HL-60 (cell line): ENCODE measurements at regions not wholly inside any gene's neighbourhood (a gene's known extent, or its start where the extent isn't known, plus 50 kb on each side); places are given as distances from the start of the nearest gene placed in this dataset.

Source experiments
- TF ChIP-seq, protein P1 (sequence below): IDR thresholded peaks from 2 replicates; pipeline ENCODE4 v1.6.1; 2012; ENCODE audit warnings: low read depth; ENCODE audit not compliant: insufficient replicate concordance
- TF ChIP-seq, protein P2 (sequence below): IDR thresholded peaks from one replicate; pipeline ENCODE4 v1.5.1; 2011; ENCODE audit warnings: low read length, control low read depth, inconsistent platforms; ENCODE audit not compliant: insufficient read depth

DNA sequence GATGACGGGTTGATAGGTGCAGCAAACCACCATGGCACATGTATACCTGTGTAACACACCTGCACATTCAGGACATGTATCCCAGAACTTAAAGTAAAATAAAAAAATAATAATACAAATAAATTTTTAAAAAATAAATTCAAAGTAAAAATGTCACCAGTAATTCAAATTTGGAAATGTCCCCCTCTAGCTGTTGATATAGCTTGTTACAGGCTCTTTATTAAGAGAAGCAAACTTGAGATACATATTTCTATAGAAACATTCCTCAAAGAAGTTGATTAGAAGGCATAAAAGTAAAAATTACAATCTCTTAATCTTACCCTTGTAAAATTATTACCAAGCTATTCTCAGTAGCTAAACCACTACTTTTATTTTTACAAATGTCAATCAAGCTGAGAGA lies 1397.0 kb downstream of the FAM133A start:
- TF ChIP-seq, protein P1, sequence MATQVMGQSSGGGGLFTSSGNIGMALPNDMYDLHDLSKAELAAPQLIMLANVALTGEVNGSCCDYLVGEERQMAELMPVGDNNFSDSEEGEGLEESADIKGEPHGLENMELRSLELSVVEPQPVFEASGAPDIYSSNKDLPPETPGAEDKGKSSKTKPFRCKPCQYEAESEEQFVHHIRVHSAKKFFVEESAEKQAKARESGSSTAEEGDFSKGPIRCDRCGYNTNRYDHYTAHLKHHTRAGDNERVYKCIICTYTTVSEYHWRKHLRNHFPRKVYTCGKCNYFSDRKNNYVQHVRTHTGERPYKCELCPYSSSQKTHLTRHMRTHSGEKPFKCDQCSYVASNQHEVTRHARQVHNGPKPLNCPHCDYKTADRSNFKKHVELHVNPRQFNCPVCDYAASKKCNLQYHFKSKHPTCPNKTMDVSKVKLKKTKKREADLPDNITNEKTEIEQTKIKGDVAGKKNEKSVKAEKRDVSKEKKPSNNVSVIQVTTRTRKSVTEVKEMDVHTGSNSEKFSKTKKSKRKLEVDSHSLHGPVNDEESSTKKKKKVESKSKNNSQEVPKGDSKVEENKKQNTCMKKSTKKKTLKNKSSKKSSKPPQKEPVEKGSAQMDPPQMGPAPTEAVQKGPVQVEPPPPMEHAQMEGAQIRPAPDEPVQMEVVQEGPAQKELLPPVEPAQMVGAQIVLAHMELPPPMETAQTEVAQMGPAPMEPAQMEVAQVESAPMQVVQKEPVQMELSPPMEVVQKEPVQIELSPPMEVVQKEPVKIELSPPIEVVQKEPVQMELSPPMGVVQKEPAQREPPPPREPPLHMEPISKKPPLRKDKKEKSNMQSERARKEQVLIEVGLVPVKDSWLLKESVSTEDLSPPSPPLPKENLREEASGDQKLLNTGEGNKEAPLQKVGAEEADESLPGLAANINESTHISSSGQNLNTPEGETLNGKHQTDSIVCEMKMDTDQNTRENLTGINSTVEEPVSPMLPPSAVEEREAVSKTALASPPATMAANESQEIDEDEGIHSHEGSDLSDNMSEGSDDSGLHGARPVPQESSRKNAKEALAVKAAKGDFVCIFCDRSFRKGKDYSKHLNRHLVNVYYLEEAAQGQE = no peak
- TF ChIP-seq, protein P2, sequence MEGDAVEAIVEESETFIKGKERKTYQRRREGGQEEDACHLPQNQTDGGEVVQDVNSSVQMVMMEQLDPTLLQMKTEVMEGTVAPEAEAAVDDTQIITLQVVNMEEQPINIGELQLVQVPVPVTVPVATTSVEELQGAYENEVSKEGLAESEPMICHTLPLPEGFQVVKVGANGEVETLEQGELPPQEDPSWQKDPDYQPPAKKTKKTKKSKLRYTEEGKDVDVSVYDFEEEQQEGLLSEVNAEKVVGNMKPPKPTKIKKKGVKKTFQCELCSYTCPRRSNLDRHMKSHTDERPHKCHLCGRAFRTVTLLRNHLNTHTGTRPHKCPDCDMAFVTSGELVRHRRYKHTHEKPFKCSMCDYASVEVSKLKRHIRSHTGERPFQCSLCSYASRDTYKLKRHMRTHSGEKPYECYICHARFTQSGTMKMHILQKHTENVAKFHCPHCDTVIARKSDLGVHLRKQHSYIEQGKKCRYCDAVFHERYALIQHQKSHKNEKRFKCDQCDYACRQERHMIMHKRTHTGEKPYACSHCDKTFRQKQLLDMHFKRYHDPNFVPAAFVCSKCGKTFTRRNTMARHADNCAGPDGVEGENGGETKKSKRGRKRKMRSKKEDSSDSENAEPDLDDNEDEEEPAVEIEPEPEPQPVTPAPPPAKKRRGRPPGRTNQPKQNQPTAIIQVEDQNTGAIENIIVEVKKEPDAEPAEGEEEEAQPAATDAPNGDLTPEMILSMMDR = no peak
